NCI-H2171 treated with DMSO at 0.1 percent for 48 hours (cell line): ENCODE measurements at regions not wholly inside any gene's neighbourhood (a gene's known extent, or its start where the extent isn't known, plus 50 kb on each side); places are given as distances from the start of the nearest gene placed in this dataset.
"Not testable (repeated sequence)": the region's sequence is repeated elsewhere in the genome, so short reads cannot be mapped to it uniquely, and the experiment has no call there.

Experiments used
- DNase-seq: peaks from one replicate; lab custom pipeline; 2025; lab: John Stamatoyannopoulos, UW

GRCh38 chr13:37295573-37295972, 190.1 kb upstream of the CSNK1A1L start:
- no peak for DNase-seq

DNA sequence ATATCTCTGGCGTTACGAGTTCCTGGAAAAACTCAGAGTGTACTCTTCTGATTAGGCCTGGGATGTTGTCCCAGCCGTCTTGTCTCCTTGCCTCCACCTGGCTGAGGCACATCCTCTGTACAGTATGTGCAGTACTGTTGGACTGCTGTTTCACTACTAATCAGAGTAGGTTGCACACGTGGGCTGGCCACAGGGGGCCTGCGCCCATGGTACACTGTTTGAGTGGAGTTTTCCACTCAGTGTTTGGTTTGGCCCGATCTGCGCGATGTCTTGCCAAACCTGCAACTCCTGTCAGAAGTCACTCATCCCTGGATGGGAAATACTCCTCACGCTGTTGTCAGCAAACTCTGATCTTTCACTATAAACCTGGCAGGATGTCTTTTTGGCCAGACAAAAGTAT, 189.6 kb upstream of the CSNK1A1L start:
- no peak for DNase-seq

GRCh38 chr13:37294472-37294871, 189.0 kb upstream of the CSNK1A1L start:
- DNase-seq: no peak

DNA sequence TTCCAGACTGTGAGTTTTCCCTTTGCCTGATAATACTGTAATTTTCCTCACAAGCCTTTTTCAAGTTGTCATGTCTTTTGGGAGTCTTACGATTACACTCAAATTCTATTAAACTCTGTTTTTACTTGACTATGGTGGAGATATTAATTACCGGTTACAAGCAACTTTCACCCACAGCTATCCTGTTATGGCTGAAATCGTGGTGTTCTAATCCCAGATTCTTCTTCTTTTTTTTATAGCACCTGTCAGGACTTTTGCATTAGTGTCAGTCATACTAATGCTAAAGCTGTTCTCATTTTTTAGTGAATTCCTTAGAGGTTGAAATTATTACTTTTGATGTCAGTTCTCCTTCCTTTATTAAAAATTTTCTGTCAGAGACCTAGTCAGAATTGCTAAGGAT, 187.8 kb upstream of the CSNK1A1L start:
- no peak for DNase-seq

DNA sequence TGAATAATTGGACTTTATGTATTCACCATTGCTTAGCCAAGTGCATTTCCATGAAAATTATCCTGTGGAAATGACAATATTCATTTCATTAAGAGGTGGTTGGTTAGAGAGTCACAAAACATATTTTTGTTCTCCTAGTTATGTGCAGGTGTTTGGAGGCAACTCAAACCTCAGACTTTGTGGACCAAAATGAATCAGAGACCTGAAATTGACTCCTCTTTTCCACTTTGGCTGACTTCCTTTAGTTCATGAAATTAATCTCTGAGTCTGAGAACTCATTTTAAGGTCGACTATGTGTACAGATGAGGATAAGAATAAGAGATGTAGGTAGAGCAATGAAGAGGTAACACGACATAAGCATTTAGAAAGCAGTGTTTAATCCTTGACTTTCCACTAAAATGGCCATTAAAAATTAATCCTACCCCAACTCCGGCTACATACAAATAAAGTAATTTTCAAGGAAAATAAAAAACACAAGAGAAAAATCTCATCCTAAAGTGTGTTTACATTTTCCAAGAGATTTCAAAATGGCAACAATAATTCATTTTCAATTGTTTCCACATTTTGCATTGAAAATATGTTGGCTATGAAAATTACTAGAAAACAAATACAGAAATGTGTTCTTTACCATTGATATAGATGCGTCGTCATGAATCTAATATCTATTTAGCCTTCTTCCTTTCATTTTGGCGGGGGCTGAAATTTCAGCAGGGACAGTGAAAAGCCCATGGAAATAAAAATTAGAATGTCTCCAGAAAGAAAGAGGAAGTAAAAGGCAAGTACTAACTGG, 185.4 kb upstream of the CSNK1A1L start:
- no peak for DNase-seq

GRCh38 chr13:37289212-37289935, 183.9 kb upstream of the CSNK1A1L start:
- no peak for DNase-seq

DNA sequence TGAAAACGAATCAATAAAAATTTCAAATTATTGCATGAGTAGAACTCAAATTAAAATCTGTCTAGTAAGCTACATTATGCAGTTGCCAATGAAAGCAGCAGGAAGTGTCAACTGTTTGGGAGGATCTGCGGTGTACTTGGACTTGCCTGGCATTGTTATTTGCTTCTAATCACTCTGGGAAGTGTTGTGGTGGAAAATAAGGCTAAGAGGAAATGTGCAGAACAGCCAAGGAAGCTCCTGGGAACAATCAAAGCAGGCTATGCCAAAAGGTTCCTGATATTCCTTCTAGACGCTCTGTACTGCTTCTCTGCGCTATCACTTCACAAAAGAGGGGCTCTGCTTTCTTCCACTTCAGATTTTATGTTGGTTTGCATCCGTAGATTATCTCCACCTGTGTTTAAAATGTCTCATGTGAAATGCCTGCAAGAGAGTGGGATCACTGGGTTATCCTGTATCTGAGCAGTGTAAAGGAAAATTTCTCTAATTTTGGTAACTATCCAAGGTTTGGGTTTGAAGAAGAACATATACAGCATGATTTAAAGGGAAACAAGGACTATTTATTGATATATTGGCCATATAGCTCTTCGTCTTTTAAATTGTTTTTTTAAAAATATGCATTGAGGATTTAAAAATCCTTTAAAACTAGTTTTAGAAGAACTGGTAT, 182.7 kb upstream of the CSNK1A1L start:
- DNase-seq: no peak

DNA sequence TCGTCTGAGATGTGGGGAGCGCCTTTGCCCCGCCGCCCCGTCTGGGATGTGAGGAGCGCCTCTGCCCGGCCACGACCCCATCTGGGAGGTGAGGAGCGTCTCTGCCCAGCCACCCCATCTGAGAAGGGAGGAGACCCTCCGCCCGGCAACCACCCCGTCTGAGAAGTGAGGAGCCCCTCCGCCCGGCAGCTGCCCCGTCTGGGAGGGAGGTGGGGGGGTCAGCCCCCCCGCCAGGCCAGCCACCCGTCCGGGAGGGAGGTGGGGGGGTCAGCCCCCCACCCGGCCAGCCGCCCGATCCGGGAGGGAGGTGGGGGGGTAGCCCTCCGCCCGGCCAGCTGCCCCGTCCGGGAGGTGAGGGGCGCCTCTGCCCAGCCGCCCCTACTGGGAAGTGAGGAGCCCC, 174.8 kb upstream of the CSNK1A1L start:
- DNase-seq: not testable (repeated sequence)

DNA sequence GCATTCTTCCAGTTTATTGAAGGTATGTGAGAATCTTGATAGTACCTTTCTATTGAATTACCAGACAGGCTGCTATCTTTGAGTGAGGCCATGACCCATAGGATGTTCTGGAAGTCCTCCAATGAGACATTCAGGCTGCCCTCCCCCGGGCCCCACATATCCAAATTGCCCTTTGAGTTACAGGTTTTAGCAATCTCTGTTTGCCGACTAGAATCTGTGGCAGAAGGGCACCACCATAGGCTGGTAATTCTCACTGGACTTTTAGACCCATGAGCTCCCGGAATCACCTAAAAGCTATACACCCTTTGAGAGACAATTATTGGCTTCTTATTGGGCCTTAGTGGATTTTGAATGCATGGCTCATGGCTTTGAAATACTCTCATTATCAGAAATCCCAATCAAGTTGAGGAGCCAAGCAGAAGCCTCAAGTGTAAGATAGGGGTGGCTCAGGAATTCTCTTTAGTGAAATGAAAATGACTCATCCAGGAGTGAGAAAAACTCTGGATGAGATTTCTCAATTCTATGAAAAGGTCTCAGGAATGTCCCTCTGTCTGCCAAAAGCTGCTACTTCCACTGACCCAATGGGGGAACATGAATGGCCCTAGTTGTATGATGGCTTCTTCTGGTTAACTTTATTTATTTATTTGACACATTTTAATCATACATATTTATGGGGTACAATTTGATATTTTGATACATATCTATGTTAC, 172.1 kb upstream of the CSNK1A1L start:
- DNase-seq: no peak

- DNase-seq: no peak
Observed at GRCh38 chr13:37277007-37277406, 171.5 kb upstream of the CSNK1A1L start.

GRCh38 chr13:37274569-37275497, 169.4 kb upstream of the CSNK1A1L start:
- DNase-seq: no peak

DNA sequence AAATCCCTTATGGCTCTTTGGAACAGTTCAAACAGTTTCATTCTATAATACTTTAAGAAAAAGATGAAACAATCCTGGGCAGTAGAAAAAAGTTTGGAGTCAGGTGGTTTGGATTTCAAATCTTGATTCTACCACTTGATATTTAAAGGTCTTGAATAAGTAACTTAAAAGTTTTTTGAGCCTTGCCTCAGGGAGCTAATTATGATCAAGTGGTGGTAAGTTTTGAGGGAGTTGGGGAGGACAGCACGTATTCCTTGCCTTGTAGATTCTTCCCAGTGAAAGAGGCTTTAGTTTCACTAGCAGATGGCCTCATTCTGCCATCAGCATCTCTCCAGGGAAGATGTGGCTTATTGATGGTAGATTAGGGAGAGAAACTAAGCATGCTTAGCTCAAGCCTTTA, 168.4 kb upstream of the CSNK1A1L start:
- DNase-seq: no peak

DNA sequence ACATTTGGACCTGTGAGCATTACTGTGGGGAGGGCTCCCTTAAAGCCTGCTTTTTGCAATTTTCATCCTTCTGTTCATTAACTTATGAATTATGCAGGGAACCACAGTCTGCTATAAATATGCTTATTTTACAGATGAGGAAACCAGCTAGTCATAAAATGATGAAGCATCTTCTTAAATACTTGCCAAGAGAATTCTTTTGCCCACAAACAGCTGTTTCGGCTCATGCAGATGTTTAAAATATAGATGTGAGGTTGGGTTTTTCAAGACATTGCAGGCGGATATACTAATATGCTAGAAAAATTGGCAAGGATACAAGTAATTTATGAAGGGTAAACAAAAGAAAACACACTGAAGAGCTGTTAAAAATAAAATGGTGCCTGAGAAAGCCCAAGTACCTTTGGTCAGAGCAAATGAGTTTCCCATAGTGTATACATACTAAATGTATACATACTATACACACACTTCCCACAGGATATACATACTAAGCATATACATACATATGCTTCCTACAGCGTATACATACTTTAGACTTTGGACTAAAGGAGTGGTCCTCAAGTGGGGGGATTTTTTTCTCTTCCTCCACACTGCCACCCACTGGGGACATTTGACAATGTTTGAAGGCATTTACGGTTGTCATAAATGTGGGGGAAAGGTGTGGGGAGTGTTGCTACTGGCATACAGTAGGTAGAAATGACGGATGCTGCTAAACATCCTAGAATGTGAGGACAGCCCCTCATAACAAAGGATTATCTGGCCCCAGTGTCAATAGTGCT, 164.9 kb upstream of the CSNK1A1L start:
- DNase-seq: no peak

GRCh38 chr13:37263871-37264270, 158.4 kb upstream of the CSNK1A1L start:
- DNase-seq: no peak

GRCh38 chr13:37257706-37258105, 152.2 kb upstream of the CSNK1A1L start:
- DNase-seq: no peak

DNA sequence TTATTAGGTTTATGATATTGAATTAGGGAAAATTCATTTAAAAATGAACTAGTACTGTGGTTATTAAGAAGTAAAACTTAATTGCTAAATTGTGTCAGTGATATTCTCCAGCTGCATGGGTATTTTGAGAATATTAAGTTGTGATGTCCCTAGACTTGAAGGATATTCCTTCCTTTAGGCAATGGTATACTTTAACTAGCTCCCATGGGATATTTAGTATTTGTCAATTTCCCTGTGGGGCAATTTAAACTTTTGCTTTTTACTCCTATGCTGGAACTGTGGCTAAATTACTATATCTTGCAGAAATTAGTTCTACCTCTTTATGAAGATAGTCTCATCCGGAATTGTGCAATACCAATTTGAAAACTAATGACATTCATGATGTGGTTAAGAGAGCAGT, 151.6 kb upstream of the CSNK1A1L start:
- DNase-seq: no peak

DNA sequence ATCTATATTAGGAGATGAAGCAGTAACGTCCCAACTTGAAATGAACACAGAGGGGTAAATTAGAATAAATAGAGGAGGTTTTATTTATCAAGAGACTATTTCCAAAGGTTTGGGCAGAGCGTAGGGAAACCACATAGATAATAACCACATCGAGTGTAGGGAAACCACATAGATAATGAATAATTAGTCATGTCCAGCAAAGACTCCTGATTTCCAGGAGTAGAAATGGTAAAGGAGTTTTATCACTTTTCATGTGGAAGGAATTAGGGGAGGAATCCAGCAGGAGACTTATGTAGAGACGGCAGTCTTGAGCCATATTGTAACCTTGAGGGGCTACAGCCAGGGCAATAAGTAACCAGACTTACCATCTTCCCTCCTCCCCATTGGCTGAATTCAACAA, 136.3 kb upstream of the CSNK1A1L start:
- DNase-seq: no peak

- DNase-seq: no peak
Observed at GRCh38 chr13:37230346-37230745, 124.9 kb upstream of the CSNK1A1L start.

DNA sequence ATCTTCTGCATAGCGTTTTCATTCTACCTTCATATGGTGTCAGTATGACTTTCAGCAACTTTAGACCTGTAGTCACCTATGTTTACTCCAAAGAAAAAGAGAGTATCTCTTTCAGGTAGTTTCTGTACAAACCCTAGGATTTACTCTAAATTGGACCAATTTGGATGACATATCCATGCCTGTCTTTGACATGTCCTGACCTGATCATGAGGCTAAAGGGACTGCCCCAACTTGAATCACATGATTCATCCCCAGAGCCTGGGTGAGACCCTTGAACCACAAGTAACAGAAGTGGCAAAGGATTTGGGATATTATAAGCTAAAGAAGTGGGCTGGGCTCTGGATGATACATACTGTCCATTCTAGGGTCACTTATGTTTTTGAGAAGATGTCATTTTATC, 124.5 kb upstream of the CSNK1A1L start:
- DNase-seq: no peak

DNA sequence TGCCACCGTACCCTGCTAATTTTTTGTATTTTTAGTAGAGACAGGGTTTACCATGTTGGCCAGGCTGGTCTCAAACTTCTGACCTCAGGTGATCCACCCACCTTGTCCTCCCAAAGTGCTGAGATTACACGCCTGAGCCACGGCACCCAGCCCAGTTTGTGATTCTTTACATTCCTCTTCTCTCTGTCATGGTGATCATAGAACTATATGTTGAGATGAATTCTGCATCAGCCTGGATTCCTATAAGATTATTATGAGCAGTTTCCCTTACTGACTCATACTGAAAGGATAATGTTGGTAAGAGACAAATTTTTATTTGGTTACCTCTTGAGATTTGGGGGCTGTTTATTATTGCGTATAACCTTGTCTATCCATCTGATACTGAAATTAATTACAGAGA, 121.5 kb upstream of the CSNK1A1L start:
- no peak for DNase-seq
